CD4-positive, alpha-beta T cell (primary cell): ENCODE measurements at regions not wholly inside any gene's neighbourhood (a gene's known extent, or its start where the extent isn't known, plus 50 kb on each side); places are given as distances from the start of the nearest gene placed in this dataset.

Experiments used
- ATAC-seq: fragments of 200-7000 bp; cut with Tn5 transposase; one replicate; pipeline ENCODE4 v1.10.0; 2022; ENCODE audit warnings: mild to moderate bottlenecking; ENCODE audit not compliant: poor library complexity
- CTCF ChIA-PET: fragments of 350-600 bp; sonication (Branson Sonifier 250); formaldehyde crosslinking; loops from one replicate; lab custom pipeline; 2021; ENCODE audit warnings: antibody characterized with exemption, inconsistent platforms; lab: Charles Lee
- POLR2A ChIA-PET: fragments of 350-600 bp; sonication (Branson Sonifier 250); formaldehyde crosslinking; loops from one replicate; lab custom pipeline; 2021; ENCODE audit warnings: antibody characterized with exemption, inconsistent platforms; lab: Charles Lee
- DNase-seq, 14 experiments: peaks; one replicate each; pipeline ENCODE4 v3.0.0-alpha.2; 2013 to 2020; ENCODE audit warnings: mixed read lengths in 2 of 14
- H3K27ac ChIP-seq, 2 donors: one replicate each; pipeline versions ENCODE4 v1.5.1 to v1.7.0; 2013; ENCODE audit warnings: low read length in 2 of 2, low read depth in 1 of 2, mild to moderate bottlenecking in 1 of 2
- H3K27me3 ChIP-seq, 2 experiments: 1 replicate in 1 of 2; 2 replicates in 1 of 2; pipeline versions ENCODE4 v1.6.1 to v1.7.0; 2013; ENCODE audit warnings: low read length in 2 of 2, control low read depth in 1 of 2, mild to moderate bottlenecking in 1 of 2, moderate library complexity in 1 of 2; ENCODE audit not compliant: insufficient read depth in 2 of 2, control insufficient read depth in 1 of 2
- H3K36me3 ChIP-seq: one replicate; pipeline ENCODE4 v1.6.1; 2013; ENCODE audit warnings: low read length, control low read depth; ENCODE audit not compliant: insufficient read depth
- H3K4me1 ChIP-seq: one replicate; pipeline ENCODE4 v1.6.1; 2013; ENCODE audit warnings: low read length, control low read depth; ENCODE audit not compliant: insufficient read depth
- H3K4me3 ChIP-seq: one replicate; pipeline ENCODE4 v1.5.1; 2013; ENCODE audit warnings: mild to moderate bottlenecking, low read length, moderate library complexity
- H3K9me3 ChIP-seq, 2 experiments: 1 replicate in 1 of 2; 2 replicates in 1 of 2; pipeline versions ENCODE4 v1.6.1 to v1.7.0; 2013; ENCODE audit warnings: low read length in 2 of 2, mild to moderate bottlenecking in 2 of 2, control low read depth in 1 of 2, moderate library complexity in 1 of 2; ENCODE audit not compliant: control insufficient read depth in 1 of 2, insufficient read depth in 1 of 2
- H3K27ac Mint-ChIP-seq: one replicate; pipeline ENCODE4 v1.8.0; 2020; ENCODE audit warnings: mixed read lengths
- H3K27me3 Mint-ChIP-seq: one replicate; pipeline ENCODE4 v1.8.0; 2021; ENCODE audit warnings: mixed read lengths
- H3K36me3 Mint-ChIP-seq: one replicate; pipeline ENCODE4 v1.8.0; 2021; ENCODE audit warnings: low read depth, mixed read lengths
- H3K4me1 Mint-ChIP-seq: one replicate; pipeline ENCODE4 v1.8.0; 2021; ENCODE audit warnings: low read depth, mixed read lengths
- H3K4me3 Mint-ChIP-seq: one replicate; pipeline ENCODE4 v1.8.0; 2020; ENCODE audit warnings: mild to moderate bottlenecking, mixed read lengths
- H3K9me3 Mint-ChIP-seq: one replicate; pipeline ENCODE4 v1.8.0; 2020; ENCODE audit warnings: mixed read lengths
- CTCF ChIP-seq: fragments of 200-600 bp; IDR thresholded peaks from one replicate; pipeline ENCODE4 v1.8.0; 2022; ENCODE audit warnings: antibody characterized with exemption, mild to moderate bottlenecking
- intact Hi-C, 2 experiments: fragments of 100-400 bp; cut with DNase I in 1 of 2; cut with micrococcal nuclease in 1 of 2; formaldehyde crosslinking; loops; one replicate each; pipeline versions ENCODE4 v1.15.1 to v1.9.0; 2023 to 2025; cut with DNase I, micrococcal nuclease

- no peak for TF ChIP-seq CTCF
- Histone ChIP-seq H3K4me1 (no peaks in the 10 kb centered on the region), H3K36me3 (no peaks in the 10 kb centered on the region), H3K4me3 (no peak overlapping the region), H3K9me3 (no peaks in the 10 kb centered on the region), H3K27ac (no peak overlapping the region), H3K27me3 (peaks cover 3% of the 10 kb centered on the region in 2 experiments)
- Mint-ChIP-seq H3K4me3 (no peak overlapping the region), H3K9me3 (no peaks in the 10 kb centered on the region), H3K4me1 (no peaks in the 10 kb centered on the region), H3K36me3 (no peaks in the 10 kb centered on the region), H3K27ac (no peak overlapping the region), H3K27me3 (peaks cover 8% of the 10 kb centered on the region)
- ChIA-PET POLR2A (no interaction called here), CTCF (no interaction called here)
- intact Hi-C loops = no loop called here
- no peak for ATAC-seq
- DNase-seq = peak in 1 of 14 experiments; percentile 11
Measured at GRCh38 chr2:105454801-105455485, 56.1 kb upstream of the FHL2 start.

GRCh38 chr2:105451571-105452166 is 52.8 kb upstream of the FHL2 start:
- TF ChIP-seq CTCF = no peak
- Histone ChIP-seq H3K27me3 (peaks cover 3 to 5% of the 10 kb centered on the region in 2 experiments), H3K4me3 (no peak overlapping the region), H3K36me3 (no peaks in the 10 kb centered on the region), H3K9me3 (no peaks in the 10 kb centered on the region), H3K4me1 (no peaks in the 10 kb centered on the region), H3K27ac (no peak overlapping the region)
- intact Hi-C loops = no loop called here
- no peak overlapping the region for H3K27ac Mint-ChIP-seq
- POLR2A ChIA-PET = no interaction called here
- no peak overlapping the region for H3K4me3 Mint-ChIP-seq
- CTCF ChIA-PET = no interaction called here
- H3K9me3 Mint-ChIP-seq = no peaks in the 10 kb centered on the region
- no peaks in the 10 kb centered on the region for H3K36me3 Mint-ChIP-seq
- no peak for ATAC-seq
- DNase-seq = no peak
- no peaks in the 10 kb centered on the region for H3K4me1 Mint-ChIP-seq
- H3K27me3 Mint-ChIP-seq = peaks cover 27% of the 10 kb centered on the region

GRCh38 chr2:105450471-105450870 is 51.6 kb upstream of the FHL2 start:
- no peaks in the 10 kb centered on the region for H3K36me3 ChIP-seq
- ATAC-seq = no peak
- ChIA-PET POLR2A (no interaction called here), CTCF (no interaction called here)
- no peak overlapping the region for H3K4me3 Mint-ChIP-seq
- peaks cover 2 to 3% of the 10 kb centered on the region in 2 experiments for H3K27me3 ChIP-seq
- intact Hi-C loops = no loop called here
- DNase-seq = no peak
- H3K27ac Mint-ChIP-seq = no peak overlapping the region
- no peak overlapping the region for H3K27ac ChIP-seq
- no peaks in the 10 kb centered on the region for H3K36me3 Mint-ChIP-seq
- no peak for TF ChIP-seq CTCF
- H3K27me3 Mint-ChIP-seq = peaks cover 27% of the 10 kb centered on the region
- H3K4me1 Mint-ChIP-seq = no peaks in the 10 kb centered on the region
- no peak overlapping the region for H3K4me3 ChIP-seq
- H3K9me3 Mint-ChIP-seq = no peaks in the 10 kb centered on the region
- H3K9me3 ChIP-seq = no peaks in the 10 kb centered on the region
- no peaks in the 10 kb centered on the region for H3K4me1 ChIP-seq
